C4-2B (cell line): ENCODE measurements at regions not wholly inside any gene's neighbourhood (a gene's known extent, or its start where the extent isn't known, plus 50 kb on each side); places are given as distances from the start of the nearest gene placed in this dataset.
A peak's percentile ranks its signal among the peaks of the same experiment; 100 is the strongest.

ENCODE experiments used
- H3K27ac ChIP-seq: fragments of 450-650 bp; 2 replicates; pipeline ENCODE4 v1.5.1; 2017
- ZFX ChIP-seq: fragments of 450-650 bp; IDR thresholded peaks from 2 replicates; pipeline ENCODE4 v1.6.1; 2017
- TF ChIP-seq, protein P1 (sequence below): fragments of 450-650 bp; conservative IDR thresholded peaks from 2 replicates; pipeline ENCODE4 v1.5.1; 2017; ENCODE audit warnings: mild to moderate bottlenecking

- H3K27ac ChIP-seq, result peak overlapping the region; percentile 92
- TF ChIP-seq ZFX, result no peak
- TF ChIP-seq, protein P1, sequence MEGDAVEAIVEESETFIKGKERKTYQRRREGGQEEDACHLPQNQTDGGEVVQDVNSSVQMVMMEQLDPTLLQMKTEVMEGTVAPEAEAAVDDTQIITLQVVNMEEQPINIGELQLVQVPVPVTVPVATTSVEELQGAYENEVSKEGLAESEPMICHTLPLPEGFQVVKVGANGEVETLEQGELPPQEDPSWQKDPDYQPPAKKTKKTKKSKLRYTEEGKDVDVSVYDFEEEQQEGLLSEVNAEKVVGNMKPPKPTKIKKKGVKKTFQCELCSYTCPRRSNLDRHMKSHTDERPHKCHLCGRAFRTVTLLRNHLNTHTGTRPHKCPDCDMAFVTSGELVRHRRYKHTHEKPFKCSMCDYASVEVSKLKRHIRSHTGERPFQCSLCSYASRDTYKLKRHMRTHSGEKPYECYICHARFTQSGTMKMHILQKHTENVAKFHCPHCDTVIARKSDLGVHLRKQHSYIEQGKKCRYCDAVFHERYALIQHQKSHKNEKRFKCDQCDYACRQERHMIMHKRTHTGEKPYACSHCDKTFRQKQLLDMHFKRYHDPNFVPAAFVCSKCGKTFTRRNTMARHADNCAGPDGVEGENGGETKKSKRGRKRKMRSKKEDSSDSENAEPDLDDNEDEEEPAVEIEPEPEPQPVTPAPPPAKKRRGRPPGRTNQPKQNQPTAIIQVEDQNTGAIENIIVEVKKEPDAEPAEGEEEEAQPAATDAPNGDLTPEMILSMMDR, result no peak
These were observed 55.2 kb upstream of the SMAD6 start for GRCh38 chr15:66646799-66647198.

GRCh38 chr15:66647358-66647757, 54.7 kb upstream of the SMAD6 start:
- peak; percentile 35; the same call in 1 of the 2 replicates for TF ChIP-seq ZFX
- TF ChIP-seq, protein P1, result no peak
- peak overlapping the region; percentile 92 for H3K27ac ChIP-seq

GRCh38 chr15:66648588-66648987, 53.4 kb upstream of the SMAD6 start:
- H3K27ac ChIP-seq, result peak overlapping the region; percentile 92

GRCh38 chr15:66649235-66649984, 52.6 kb upstream of the SMAD6 start:
- peak overlapping the region; percentile 92 for H3K27ac ChIP-seq

More at GRCh38 chr15:66648588-66648987, 53.4 kb upstream of the SMAD6 start:
- TF ChIP-seq, protein P1, result no peak
- TF ChIP-seq ZFX, result no peak

DNA sequence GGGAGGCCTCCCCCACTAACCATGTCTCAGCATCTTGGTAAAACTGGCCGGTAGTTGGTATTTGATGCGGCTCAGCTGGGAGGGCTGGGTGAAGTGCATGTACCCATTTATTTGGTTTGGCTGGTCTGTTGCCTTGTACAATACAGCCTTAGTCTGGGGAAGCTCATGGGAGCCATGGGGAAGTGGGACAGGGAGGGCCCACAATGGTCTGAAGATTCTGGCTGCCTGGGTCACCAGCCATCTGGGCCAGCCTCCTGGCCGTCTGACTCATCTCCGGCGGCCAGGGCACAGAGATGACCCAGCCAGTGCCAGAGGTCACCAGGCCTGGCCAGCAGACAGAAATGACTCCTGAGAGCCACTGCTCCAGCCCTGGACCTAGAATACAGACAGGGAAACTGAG, 51.6 kb upstream of the SMAD6 start:
- peak overlapping the region; percentile 92 for H3K27ac ChIP-seq
- TF ChIP-seq, protein P1, result no peak
- no peak for TF ChIP-seq ZFX

More at GRCh38 chr15:66649235-66649984, 52.6 kb upstream of the SMAD6 start:
- 0 out of 2 replicates have a peak, but pooled peaks have one; percentile 46 for TF ChIP-seq ZFX
- TF ChIP-seq, protein P1, result no peak

DNA sequence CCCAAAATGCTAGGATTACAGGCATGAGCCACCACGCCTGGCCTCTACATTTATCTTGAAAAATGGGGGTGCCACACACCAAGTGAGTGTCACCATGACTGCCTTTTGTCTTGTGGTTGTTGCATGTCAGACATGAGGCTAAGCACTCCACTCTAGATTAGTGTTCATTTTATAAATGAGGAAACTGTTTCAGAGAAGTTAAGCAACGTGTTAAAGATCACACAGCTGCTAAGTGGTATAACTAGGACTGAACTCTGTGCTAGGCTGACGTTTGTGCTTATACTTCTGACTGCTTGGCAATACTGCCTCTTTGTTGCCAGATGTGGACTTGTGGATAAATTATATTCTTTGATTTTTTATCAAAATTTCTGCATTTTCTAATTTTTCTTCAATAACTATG, 50.8 kb upstream of the SMAD6 start:
- TF ChIP-seq, protein P1, result no peak
- TF ChIP-seq ZFX, result no peak
- peak overlapping the region; percentile 92 for H3K27ac ChIP-seq

DNA sequence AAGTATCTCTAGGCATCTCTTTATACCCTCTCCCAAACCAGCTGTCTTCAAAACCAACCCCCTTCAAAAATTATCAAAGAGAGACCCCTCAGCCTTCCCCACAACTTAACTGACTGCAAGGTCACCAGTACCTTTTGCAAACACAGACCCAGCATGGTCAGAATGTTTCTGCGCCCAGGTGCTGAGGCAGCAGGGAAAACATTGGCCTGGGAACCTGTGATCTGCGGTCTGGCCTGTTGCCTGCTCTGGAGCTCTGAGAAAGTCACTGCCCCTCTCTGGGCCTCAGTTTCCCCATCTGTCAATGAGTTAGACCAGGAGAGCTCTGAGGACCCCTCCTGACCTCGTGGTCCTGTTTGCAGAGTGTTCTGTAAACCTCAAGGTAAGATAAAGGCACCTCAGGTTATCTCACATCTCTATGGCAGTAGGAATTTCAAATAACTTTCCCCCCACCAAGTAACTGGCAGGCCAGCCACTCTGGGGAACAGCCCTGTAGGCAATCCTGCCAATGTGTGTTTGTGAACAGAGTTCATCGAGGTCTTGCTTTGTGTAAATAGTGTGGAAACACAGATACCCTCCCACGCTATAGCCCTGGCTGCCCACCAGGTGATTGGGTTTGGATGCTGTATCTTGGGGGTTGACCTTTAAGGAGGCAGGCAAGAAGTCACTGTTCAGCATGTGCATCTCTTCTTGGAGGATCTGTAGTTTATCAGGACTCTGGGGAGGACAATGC, 50.0 kb upstream of the SMAD6 start:
- no peak for TF ChIP-seq ZFX
- TF ChIP-seq, protein P1, result no peak
- peak overlapping the region; percentile 92 for H3K27ac ChIP-seq
